IPS-20b (cell line): ENCODE measurements at regions not wholly inside any gene's neighbourhood (a gene's known extent, or its start where the extent isn't known, plus 50 kb on each side); places are given as distances from the start of the nearest gene placed in this dataset.
"Not testable (repeated sequence)": the region's sequence is repeated elsewhere in the genome, so short reads cannot be mapped to it uniquely, and the experiment has no call there.

Source experiments
- H3K27ac ChIP-seq: one replicate; pipeline ENCODE4 v1.5.1; 2013; ENCODE audit warnings: low read length
- H3K27me3 ChIP-seq: 2 replicates; pipeline ENCODE4 v1.6.1; 2013; ENCODE audit warnings: mild to moderate bottlenecking, low read length, inconsistent platforms; ENCODE audit not compliant: insufficient read depth
- H3K36me3 ChIP-seq: 2 replicates; pipeline ENCODE4 v1.6.1; 2013; ENCODE audit warnings: low read depth, mild to moderate bottlenecking, inconsistent platforms, low read length, moderate library complexity; ENCODE audit not compliant: insufficient read depth
- H3K4me1 ChIP-seq: 2 replicates; pipeline ENCODE4 v1.6.1; 2013; ENCODE audit warnings: mild to moderate bottlenecking, control low read depth, inconsistent platforms, low read length, moderate library complexity; ENCODE audit not compliant: insufficient read depth
- H3K4me3 ChIP-seq: 2 replicates; pipeline ENCODE4 v1.5.1; 2013; ENCODE audit warnings: mild to moderate bottlenecking, low read length, inconsistent platforms
- H3K9ac ChIP-seq: 2 replicates; pipeline ENCODE4 v1.6.1; 2013; ENCODE audit warnings: low read depth, mild to moderate bottlenecking, inconsistent platforms, low read length, moderate library complexity
- H3K9me3 ChIP-seq: 2 replicates; pipeline ENCODE4 v1.6.1; 2013; ENCODE audit warnings: mild to moderate bottlenecking, low read depth, low read length, inconsistent platforms; ENCODE audit not compliant: insufficient read depth

GRCh38 chr4:9707281-9707680 lies 74.2 kb upstream of the DRD5 start:
- H3K9me3 ChIP-seq, H3K4me1 ChIP-seq, H3K4me3 ChIP-seq, H3K27ac ChIP-seq, H3K9ac ChIP-seq, H3K36me3 ChIP-seq, H3K27me3 ChIP-seq: not testable (repeated sequence)

- not testable (repeated sequence) for H3K4me1 ChIP-seq, H3K9me3 ChIP-seq, H3K4me3 ChIP-seq, H3K9ac ChIP-seq, H3K27me3 ChIP-seq, H3K36me3 ChIP-seq, H3K27ac ChIP-seq
Observed at GRCh38 chr4:9707936-9708335, 73.5 kb upstream of the DRD5 start.

DNA sequence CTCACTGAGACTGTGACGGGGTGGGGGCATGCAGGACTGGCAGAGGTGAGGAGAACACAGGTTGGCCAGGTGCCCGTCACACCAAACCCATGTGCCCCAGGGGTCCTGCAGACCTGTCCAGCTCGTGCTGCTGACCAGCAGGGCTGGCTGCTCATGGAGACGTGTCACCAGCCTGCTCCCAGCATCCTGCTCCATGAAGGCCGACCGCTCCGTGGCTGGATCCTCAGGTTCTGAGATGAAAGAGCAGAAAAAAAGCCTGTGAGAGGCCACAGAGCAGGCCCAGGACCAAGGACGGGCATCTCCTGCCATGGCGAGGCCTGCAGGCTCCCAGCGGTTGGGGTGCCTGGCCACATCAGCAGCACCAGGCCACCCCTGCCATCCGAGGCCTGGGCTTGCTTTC lies 71.7 kb upstream of the DRD5 start:
- Histone ChIP-seq H3K4me1 (no peaks in the 10 kb centered on the region), H3K27ac (no peak overlapping the region), H3K27me3 (no peaks in the 10 kb centered on the region), H3K9me3 (no peaks in the 10 kb centered on the region), H3K36me3 (no peaks in the 10 kb centered on the region), H3K4me3 (no peak overlapping the region), H3K9ac (no peak overlapping the region)

- not testable (repeated sequence) for H3K9ac ChIP-seq, H3K9me3 ChIP-seq, H3K4me3 ChIP-seq, H3K27me3 ChIP-seq, H3K4me1 ChIP-seq, H3K36me3 ChIP-seq, H3K27ac ChIP-seq
Observed at GRCh38 chr4:9715271-9715670, 66.2 kb upstream of the DRD5 start.

GRCh38 chr4:9716093-9716492 lies 65.3 kb upstream of the DRD5 start:
- H3K9ac ChIP-seq = no peak overlapping the region
- H3K27ac ChIP-seq = no peak overlapping the region
- no peaks in the 10 kb centered on the region for H3K27me3 ChIP-seq
- no peak overlapping the region for H3K4me3 ChIP-seq
- H3K4me1 ChIP-seq = no peaks in the 10 kb centered on the region
- no peaks in the 10 kb centered on the region for H3K9me3 ChIP-seq
- H3K36me3 ChIP-seq = no peaks in the 10 kb centered on the region

GRCh38 chr4:9718246-9718939 lies 63.0 kb upstream of the DRD5 start:
- not testable (repeated sequence) for H3K9ac ChIP-seq, H3K4me1 ChIP-seq, H3K27ac ChIP-seq, H3K9me3 ChIP-seq, H3K27me3 ChIP-seq, H3K36me3 ChIP-seq, H3K4me3 ChIP-seq

DNA sequence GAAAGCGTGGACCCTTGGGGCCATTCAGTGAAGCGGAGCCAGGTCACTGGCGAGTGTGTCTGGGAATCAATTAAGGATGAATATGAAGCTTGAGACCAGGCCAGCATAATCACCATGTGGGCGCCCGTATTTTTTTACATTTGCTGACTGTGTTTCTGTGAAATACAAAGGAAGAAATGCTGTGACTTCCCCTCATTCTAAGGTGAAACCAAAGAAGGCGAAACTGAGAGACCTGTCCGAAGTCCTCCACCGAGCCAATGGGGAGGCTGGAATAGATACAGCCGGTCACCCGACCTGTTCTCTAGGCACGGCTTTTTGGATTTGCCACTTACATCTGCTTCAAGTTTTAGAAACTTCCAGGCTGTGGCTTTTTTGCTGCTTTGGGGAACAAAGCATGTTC lies 59.3 kb upstream of the DRD5 start:
- not testable (repeated sequence) for H3K27ac ChIP-seq, H3K9me3 ChIP-seq, H3K4me1 ChIP-seq, H3K27me3 ChIP-seq, H3K9ac ChIP-seq, H3K36me3 ChIP-seq, H3K4me3 ChIP-seq
